ENCODE measurements at regions not wholly inside any gene's neighbourhood (a gene's known extent, or its start where the extent isn't known, plus 50 kb on each side); places are given as distances from the start of the nearest gene placed in this dataset.
"Not testable (repeated sequence)": the region's sequence is repeated elsewhere in the genome, so short reads cannot be mapped to it uniquely, and the experiment has no call there.

- DNase-seq (ENCODE audit: extremely low spot score), result no peak
- TF ChIP-seq CTCF (IDR thresholded peaks at IDR 0.05; ENCODE audit: control extremely low read depth, extremely low read depth, low read depth, missing control alignments), result no peak
- ChIA-PET POLR2A (no interaction called here), CTCF (no interaction called here)
Observed at GRCh38 chr6:75012018-75012417, 193.8 kb downstream of the COL12A1 start.

DNA sequence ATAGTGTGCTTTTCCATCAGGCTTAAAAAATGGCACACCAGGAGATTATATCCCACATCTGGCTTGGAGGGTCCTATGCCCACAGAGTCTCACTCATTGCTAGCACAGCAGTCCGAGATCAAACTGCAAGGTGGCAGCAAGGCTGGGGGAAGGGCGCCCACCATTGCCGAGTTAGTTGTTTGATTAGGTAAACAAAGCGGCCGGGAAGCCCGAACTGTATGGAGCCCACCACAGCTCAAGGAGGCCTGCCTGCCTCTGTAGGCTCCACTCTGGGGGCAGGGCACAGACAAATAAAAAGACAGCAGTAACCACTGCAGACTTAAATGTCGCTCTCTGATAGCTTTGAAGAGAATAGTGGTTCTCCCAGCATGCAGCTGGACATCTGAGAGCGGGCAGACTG is 201.9 kb downstream of the COL12A1 start:
- DNase-seq (ENCODE audit: extremely low spot score); POLR2A ChIA-PET; CTCF ChIA-PET: not testable (repeated sequence)

GRCh38 chr6:74997646-74998045 is 208.2 kb downstream of the COL12A1 start:
- ChIA-PET CTCF (interaction anchor here (1.2 kb wide), 1 partner anchor 24 kb away, joined by 3 read pairs; no protein-coding TSS in a partner anchor), POLR2A (no interaction called here)
- DNase-seq (ENCODE audit: extremely low spot score), result no peak
- TF ChIP-seq CTCF (IDR thresholded peaks at IDR 0.05; ENCODE audit: control extremely low read depth, extremely low read depth, low read depth, missing control alignments), result no peak

DNA sequence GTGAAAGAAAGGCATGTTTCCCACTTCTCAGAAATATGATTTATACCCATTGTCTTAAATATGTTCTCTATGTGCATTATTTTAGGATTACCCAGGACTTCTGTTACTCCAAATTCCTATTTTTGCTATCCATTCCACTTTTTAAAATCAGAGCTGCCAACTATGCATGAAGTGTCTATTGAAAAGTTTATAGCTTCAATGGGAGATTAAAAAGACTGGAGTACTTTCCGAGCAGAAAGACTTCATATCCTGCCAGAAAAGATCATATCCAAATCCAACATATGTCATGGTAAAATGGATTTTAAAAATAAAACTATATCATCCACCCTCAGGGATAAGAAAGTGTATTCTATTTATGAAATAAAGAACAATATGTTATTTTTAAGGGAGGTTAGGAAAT is 212.7 kb downstream of the COL12A1 start:
- no peak for DNase-seq (ENCODE audit: extremely low spot score)
- CTCF ChIA-PET, result interaction anchor here (1.9 kb wide), 1 partner anchor 9 kb away, joined by 4 read pairs; no protein-coding TSS in a partner anchor
- TF ChIP-seq CTCF (IDR thresholded peaks at IDR 0.05; ENCODE audit: control extremely low read depth, extremely low read depth, low read depth, missing control alignments), result no peak
- POLR2A ChIA-PET, result no interaction called here

DNA sequence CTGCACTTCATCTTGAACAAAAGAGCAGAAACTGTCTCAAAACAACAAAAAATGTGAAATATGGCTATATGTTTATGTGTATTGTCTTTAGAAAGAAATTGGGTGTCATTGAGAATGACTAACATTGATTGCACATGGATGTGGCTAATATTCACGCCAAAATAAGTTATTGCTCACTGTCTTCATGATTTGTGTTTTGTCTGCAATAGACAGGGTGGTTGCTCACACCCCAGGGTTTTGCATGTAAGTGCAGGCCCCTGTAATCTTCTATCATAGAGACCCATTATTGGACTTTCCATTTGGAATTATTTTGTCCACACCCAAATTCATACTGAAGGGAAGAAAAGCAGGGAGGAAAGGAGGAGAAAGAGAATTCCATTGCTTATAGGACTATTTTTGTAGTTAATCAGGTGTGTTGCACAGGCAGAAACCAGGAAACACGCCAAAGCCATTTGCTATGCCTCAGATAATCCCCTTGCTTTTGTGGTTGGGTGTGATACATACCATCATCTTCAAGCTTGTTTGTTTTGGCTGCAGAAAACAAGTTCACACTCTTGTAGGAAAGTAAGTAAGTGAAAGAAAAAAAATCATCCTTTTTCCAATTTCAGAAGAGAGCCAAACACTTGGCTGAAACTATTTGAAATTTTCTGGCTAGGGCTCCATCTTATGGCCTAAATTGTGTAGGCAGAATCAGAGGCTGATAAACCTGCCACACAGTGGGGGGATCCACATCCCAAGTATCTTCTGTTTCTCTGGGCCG is 214.1 kb downstream of the COL12A1 start:
- ChIA-PET CTCF (interaction anchor here (1.9 kb wide), 1 partner anchor 10 kb away, joined by 4 read pairs; no protein-coding TSS in a partner anchor), POLR2A (no interaction called here)
- no peak for TF ChIP-seq CTCF (IDR thresholded peaks at IDR 0.05; ENCODE audit: control extremely low read depth, extremely low read depth, low read depth, missing control alignments)
- no peak for DNase-seq (ENCODE audit: extremely low spot score)

DNA sequence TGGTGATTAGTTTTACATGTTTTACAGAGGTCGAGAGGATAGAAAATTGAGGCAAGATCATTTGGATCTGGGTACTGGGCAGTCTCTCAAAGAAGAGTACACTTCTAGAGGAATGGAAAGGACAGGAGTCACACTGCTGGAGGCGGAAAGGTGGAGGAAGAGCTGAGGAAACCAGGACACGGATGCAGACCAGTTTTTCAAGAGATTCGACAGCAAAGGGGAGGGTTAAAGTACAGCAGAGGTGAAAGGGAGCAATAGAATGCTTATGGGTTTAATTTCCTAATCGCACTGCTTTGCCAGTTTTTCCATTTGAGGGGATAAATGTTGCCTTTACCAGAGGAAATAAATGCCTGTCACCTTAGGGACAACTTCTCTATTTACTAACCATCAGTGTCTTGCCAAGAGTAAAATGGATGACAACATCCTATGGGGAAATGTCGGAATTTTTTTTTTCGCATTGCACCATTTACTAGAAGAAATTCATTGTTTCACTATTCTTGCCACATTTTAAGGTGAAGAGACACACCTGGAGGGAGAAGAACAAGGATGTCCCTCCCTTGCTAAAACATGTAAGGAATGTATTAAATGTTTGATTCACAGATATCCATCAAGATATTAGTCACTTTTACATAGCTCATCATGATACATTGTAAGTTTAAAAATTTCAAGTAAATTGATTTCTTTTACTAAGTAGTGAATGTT is 226.6 kb downstream of the COL12A1 start:
- POLR2A ChIA-PET, result no interaction called here
- DNase-seq (ENCODE audit: extremely low spot score), result no peak
- CTCF ChIA-PET, result no interaction called here
- no peak for TF ChIP-seq CTCF (IDR thresholded peaks at IDR 0.05; ENCODE audit: control extremely low read depth, extremely low read depth, low read depth, missing control alignments)

GRCh38 chr6:74976701-74977100 is 229.2 kb downstream of the COL12A1 start:
- no peak for DNase-seq (ENCODE audit: extremely low spot score)
- POLR2A ChIA-PET, result no interaction called here
- no peak for TF ChIP-seq CTCF (IDR thresholded peaks at IDR 0.05; ENCODE audit: control extremely low read depth, extremely low read depth, low read depth, missing control alignments)
- CTCF ChIA-PET, result interaction anchor here (0.9 to 1.2 kb wide), 2 partner anchors 11 to 13 kb away, joined by 3 read pairs; no protein-coding TSS in a partner anchor

Data from GM10248 (cell line).